ENCODE measurements at regions not wholly inside any gene's neighbourhood (a gene's known extent, or its start where the extent isn't known, plus 50 kb on each side); places are given as distances from the start of the nearest gene placed in this dataset.

- no peak overlapping the region for H3K4me2 ChIP-seq (ENCODE audit: low read length)
- H3K4me3 ChIP-seq (ENCODE audit: low read length) = no peak overlapping the region
- H3K4me1 ChIP-seq (ENCODE audit: low read length) = no peaks in the 10 kb centered on the region
- no peaks in the 10 kb centered on the region for H3K9me3 ChIP-seq (ENCODE audit: insufficient read depth, low read length)
- no peak overlapping the region for H2AFZ ChIP-seq (ENCODE audit: low read depth, low read length)
- H3K27me3 ChIP-seq (ENCODE audit: low read depth, low read length) = no peaks in the 10 kb centered on the region
- no peaks in the 10 kb centered on the region for H3K79me2 ChIP-seq (ENCODE audit: low read length)
- H3K27ac ChIP-seq (ENCODE audit: low read length) = no peak overlapping the region
- no peaks in the 10 kb centered on the region for H3K36me3 ChIP-seq (replicated peaks; ENCODE audit: low read depth, low read length)
- no peak for TF ChIP-seq CTCF (IDR thresholded peaks at IDR 0.05; ENCODE audit: low read depth, low read length)
- no peaks in the 10 kb centered on the region for H4K20me1 ChIP-seq (ENCODE audit: insufficient read depth, low read length)
- H3K9ac ChIP-seq (ENCODE audit: low read length) = no peak overlapping the region
Observed at GRCh38 chr5:127203818-127204217, 86.8 kb upstream of the MEGF10 start.

DNA sequence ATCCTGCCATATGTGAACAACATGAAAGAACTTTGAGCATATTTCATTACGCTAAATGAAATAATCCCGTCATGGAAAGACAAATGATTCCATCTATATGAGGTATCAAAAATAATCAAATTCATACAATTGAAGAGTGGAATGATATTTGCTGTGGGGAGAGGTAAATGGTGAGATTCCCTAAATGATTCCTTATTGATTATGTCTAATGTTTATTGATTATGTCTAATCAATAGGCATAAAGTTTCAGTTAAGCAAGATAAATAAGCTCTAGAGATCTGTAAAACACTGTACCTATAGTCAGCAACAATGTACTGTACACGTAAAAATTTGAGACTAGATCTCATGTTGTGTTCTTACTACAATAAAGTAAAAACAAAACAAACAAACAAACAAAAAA, 85.4 kb upstream of the MEGF10 start:
- no peaks in the 10 kb centered on the region for H3K4me1 ChIP-seq (ENCODE audit: low read length)
- H3K79me2 ChIP-seq (ENCODE audit: low read length) = no peaks in the 10 kb centered on the region
- no peak overlapping the region for H3K9ac ChIP-seq (ENCODE audit: low read length)
- TF ChIP-seq EZH2phosphoT487 (IDR thresholded peaks at IDR 0.05; ENCODE audit: low read depth) (no peak), CTCF (IDR thresholded peaks at IDR 0.05; ENCODE audit: low read depth, low read length) (no peak)
- H3K27ac ChIP-seq (ENCODE audit: low read length) = no peak overlapping the region
- no peaks in the 10 kb centered on the region for H3K36me3 ChIP-seq (replicated peaks; ENCODE audit: low read depth, low read length)
- H3K4me2 ChIP-seq (ENCODE audit: low read length) = no peak overlapping the region
- no peaks in the 10 kb centered on the region for H4K20me1 ChIP-seq (ENCODE audit: insufficient read depth, low read length)
- no peaks in the 10 kb centered on the region for H3K27me3 ChIP-seq (ENCODE audit: low read depth, low read length)
- no peak overlapping the region for H3K4me3 ChIP-seq (ENCODE audit: low read length)
- no peaks in the 10 kb centered on the region for H3K9me3 ChIP-seq (ENCODE audit: insufficient read depth, low read length)
- no peak overlapping the region for H2AFZ ChIP-seq (ENCODE audit: low read depth, low read length)

GRCh38 chr5:127206320-127207113, 84.1 kb upstream of the MEGF10 start:
- H3K9ac ChIP-seq (ENCODE audit: low read length) = no peak overlapping the region
- no peaks in the 10 kb centered on the region for H4K20me1 ChIP-seq (ENCODE audit: insufficient read depth, low read length)
- no peaks in the 10 kb centered on the region for H3K4me1 ChIP-seq (ENCODE audit: low read length)
- H3K27ac ChIP-seq (ENCODE audit: low read length) = no peak overlapping the region
- TF ChIP-seq CTCF (IDR thresholded peaks at IDR 0.05; ENCODE audit: low read depth, low read length) = no peak
- TF ChIP-seq EZH2phosphoT487 (IDR thresholded peaks at IDR 0.05; ENCODE audit: low read depth) = no peak
- no peak overlapping the region for H3K4me3 ChIP-seq (ENCODE audit: low read length)
- no peaks in the 10 kb centered on the region for H3K9me3 ChIP-seq (ENCODE audit: insufficient read depth, low read length)
- H3K36me3 ChIP-seq (replicated peaks; ENCODE audit: low read depth, low read length) = no peaks in the 10 kb centered on the region
- no peak overlapping the region for H3K4me2 ChIP-seq (ENCODE audit: low read length)
- no peaks in the 10 kb centered on the region for H3K27me3 ChIP-seq (ENCODE audit: low read depth, low read length)
- no peaks in the 10 kb centered on the region for H3K79me2 ChIP-seq (ENCODE audit: low read length)
- no peak overlapping the region for H2AFZ ChIP-seq (ENCODE audit: low read depth, low read length)

- H2AFZ ChIP-seq (ENCODE audit: low read depth, low read length) = no peak overlapping the region
- no peaks in the 10 kb centered on the region for H3K4me1 ChIP-seq (ENCODE audit: low read length)
- H3K27me3 ChIP-seq (ENCODE audit: low read depth, low read length) = no peaks in the 10 kb centered on the region
- no peaks in the 10 kb centered on the region for H3K9me3 ChIP-seq (ENCODE audit: insufficient read depth, low read length)
- H3K27ac ChIP-seq (ENCODE audit: low read length) = no peak overlapping the region
- H4K20me1 ChIP-seq (ENCODE audit: insufficient read depth, low read length) = no peaks in the 10 kb centered on the region
- no peak overlapping the region for H3K9ac ChIP-seq (ENCODE audit: low read length)
- no peak overlapping the region for H3K4me3 ChIP-seq (ENCODE audit: low read length)
- TF ChIP-seq EZH2phosphoT487 (IDR thresholded peaks at IDR 0.05; ENCODE audit: low read depth) (no peak), CTCF (IDR thresholded peaks at IDR 0.05; ENCODE audit: low read depth, low read length) (no peak)
- H3K4me2 ChIP-seq (ENCODE audit: low read length) = no peak overlapping the region
- no peaks in the 10 kb centered on the region for H3K36me3 ChIP-seq (replicated peaks; ENCODE audit: low read depth, low read length)
- no peaks in the 10 kb centered on the region for H3K79me2 ChIP-seq (ENCODE audit: low read length)
Observed at GRCh38 chr5:127210042-127210441, 80.6 kb upstream of the MEGF10 start.

All from OCI-LY3 (cell line).